Gastroesophageal sphincter (tissue), 3 donors: ENCODE measurements at regions not wholly inside any gene's neighbourhood (a gene's known extent, or its start where the extent isn't known, plus 50 kb on each side); places are given as distances from the start of the nearest gene placed in this dataset.

Experiments used
- CTCF ChIP-seq, 4 experiments: fragments of 200-600 bp in 2 of 4; fragments of 450-650 bp in 2 of 4; sonication (generic) in 1 of 4; IDR thresholded peaks; one replicate each; pipeline ENCODE4 v1.5.1; 2017 to 2019; ENCODE audit warnings: antibody characterized with exemption in 4 of 4, mild to moderate bottlenecking in 2 of 4, moderate library complexity in 2 of 4
- EP300 ChIP-seq: sonication (generic); formaldehyde crosslinking; IDR thresholded peaks from one replicate; pipeline ENCODE4 v1.6.1; 2017; ENCODE audit warnings: antibody characterized with exemption, mild to moderate bottlenecking
- POLR2A ChIP-seq, 2 donors: fragments of 450-650 bp; IDR thresholded peaks; one replicate each; pipeline ENCODE4 v1.6.1; 2017; ENCODE audit warnings: antibody characterized with exemption in 2 of 2, mild to moderate bottlenecking in 2 of 2, moderate library complexity in 1 of 2
- POLR2AphosphoS5 ChIP-seq: sonication (generic); formaldehyde crosslinking; IDR thresholded peaks from one replicate; pipeline ENCODE4 v1.6.1; 2017; ENCODE audit warnings: antibody characterized with exemption

GRCh38 chr7:80278737-80279136, 144.1 kb downstream of the GNAI1 start:
- TF ChIP-seq CTCF (IDR thresholded peaks at IDR 0.05) (no peak), EP300 (no peak), POLR2A (IDR thresholded peaks at IDR 0.05) (no peak), POLR2AphosphoS5 (no peak)
